Esophagus muscularis mucosa (tissue), 4 donors: ENCODE measurements at regions not wholly inside any gene's neighbourhood (a gene's known extent, or its start where the extent isn't known, plus 50 kb on each side); places are given as distances from the start of the nearest gene placed in this dataset.

ENCODE experiments used
- DNase-seq: peaks from one replicate; pipeline ENCODE4 v3.0.0-alpha.2; 2017; ENCODE audit errors: extremely low spot score
- H3K27ac ChIP-seq, 4 donors: fragments of 200-600 bp; sonication (generic); replicated peaks in 1 of 4; 1 replicate in 3 of 4; 2 replicates in 1 of 4; pipeline ENCODE4 v1.5.1; 2016 to 2019; ENCODE audit warnings: mild to moderate bottlenecking in 1 of 4
- H3K27me3 ChIP-seq, 4 donors: fragments of 200-600 bp; sonication (generic); one replicate each; pipeline versions ENCODE4 v1.5.1 to v1.6.0; 2016 to 2019
- H3K36me3 ChIP-seq, 4 donors: fragments of 200-600 bp; sonication (generic); one replicate each; pipeline ENCODE4 v1.5.1; 2016 to 2019
- H3K4me1 ChIP-seq, 4 donors: fragments of 200-600 bp; sonication (generic); one replicate each; pipeline ENCODE4 v1.5.1; 2016 to 2019
- H3K4me3 ChIP-seq, 4 donors: fragments of 200-600 bp; sonication (generic); 1 replicate in 2 of 4; 2 replicates in 2 of 4; pipeline ENCODE4 v1.5.1; 2016 to 2019; ENCODE audit warnings: mild to moderate bottlenecking in 4 of 4, moderate library complexity in 1 of 4
- H3K9me3 ChIP-seq, 4 donors: fragments of 200-600 bp; sonication (generic); 1 replicate in 3 of 4; 2 replicates in 1 of 4; pipeline ENCODE4 v1.5.1; 2016 to 2019
- CTCF ChIP-seq, 3 experiments: fragments of 200-600 bp in 2 of 3; fragments of 450-650 bp in 1 of 3; sonication (generic) in 2 of 3; IDR thresholded peaks; one replicate each; pipeline ENCODE4 v1.5.1; 2017 to 2019; ENCODE audit warnings: antibody characterized with exemption in 3 of 3, mild to moderate bottlenecking in 2 of 3, moderate library complexity in 1 of 3
- EP300 ChIP-seq: sonication (generic); formaldehyde crosslinking; IDR thresholded peaks from one replicate; pipeline ENCODE4 v1.6.1; 2017; ENCODE audit warnings: antibody characterized with exemption
- POLR2A ChIP-seq: fragments of 450-650 bp; IDR thresholded peaks from one replicate; pipeline ENCODE4 v1.6.1; 2017; ENCODE audit warnings: antibody characterized with exemption, moderate library complexity, mild to moderate bottlenecking, low read depth
- POLR2AphosphoS5 ChIP-seq, 2 donors: sonication (generic); formaldehyde crosslinking; IDR thresholded peaks; one replicate each; pipeline ENCODE4 v1.6.1; 2017; ENCODE audit warnings: antibody characterized with exemption in 2 of 2
- WGBS: methylation state at CpG from one replicate; pipeline ENCODE4 v1.1.5; 2018; 5-methylcytosine and 5-hydroxymethylcytosine counted together
- intact Hi-C: fragments of 100-400 bp; cut with DNase I; formaldehyde crosslinking; loops from one replicate; pipeline ENCODE4 v1.15.1; 2023

GRCh38 chr5:120014535-120014934 is 385.2 kb downstream of the FAM170A start:
- Histone ChIP-seq H3K4me1 (no peaks in the 10 kb centered on the region), H3K9me3 (no peaks in the 10 kb centered on the region), H3K36me3 (no peaks in the 10 kb centered on the region), H3K27ac (no peak overlapping the region), H3K4me3 (no peak overlapping the region), H3K27me3 (no peaks in the 10 kb centered on the region)
- DNase-seq: no peak
- intact Hi-C loops: no loop called here
- TF ChIP-seq POLR2AphosphoS5 (IDR thresholded peaks at IDR 0.05): no peak
- TF ChIP-seq CTCF (IDR thresholded peaks at IDR 0.05): no peak
- TF ChIP-seq POLR2A: no peak
- TF ChIP-seq EP300: no peak
- WGBS: 24% methylated on average over 3 of the region's 3 CpGs

DNA sequence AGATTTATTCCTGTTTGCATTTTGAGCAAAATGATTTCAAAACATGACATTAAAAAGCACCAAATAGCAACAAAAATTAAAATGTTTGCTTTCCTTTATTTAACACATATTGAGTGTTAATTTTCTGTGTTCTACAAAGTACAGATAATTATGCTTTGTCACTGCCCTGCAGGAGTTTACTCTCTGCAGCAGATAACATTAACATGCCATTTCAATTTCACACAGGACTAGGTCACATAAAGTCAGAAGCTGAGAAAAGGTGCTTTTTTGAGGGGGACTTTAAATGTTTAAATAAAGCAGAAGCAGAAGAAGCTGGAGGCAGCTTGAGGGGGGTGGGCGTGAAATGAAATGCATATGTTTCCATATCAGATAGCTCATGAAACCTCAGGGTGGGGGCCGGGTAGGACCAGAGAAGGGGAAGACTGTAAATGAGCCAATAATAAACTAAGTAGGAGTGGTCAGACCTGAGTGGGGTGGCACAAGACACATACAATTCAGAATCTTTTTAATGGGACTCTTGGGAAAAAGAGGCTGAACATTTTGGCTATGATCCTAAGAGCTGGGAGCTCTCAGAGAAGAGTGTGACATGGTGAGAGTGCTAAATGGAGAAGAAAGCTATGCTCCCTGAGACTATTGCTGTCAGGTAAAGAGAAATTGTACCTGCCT is 387.5 kb downstream of the FAM170A start:
- intact Hi-C loops: no loop called here
- WGBS: 71% methylated on average over 2 of the region's 2 CpGs
- no peaks in the 10 kb centered on the region for H3K4me1 ChIP-seq
- no peak overlapping the region for H3K27ac ChIP-seq
- no peak for TF ChIP-seq POLR2AphosphoS5 (IDR thresholded peaks at IDR 0.05)
- no peak for TF ChIP-seq POLR2A
- TF ChIP-seq CTCF (IDR thresholded peaks at IDR 0.05): no peak
- no peak for TF ChIP-seq EP300
- no peaks in the 10 kb centered on the region for H3K27me3 ChIP-seq
- no peaks in the 10 kb centered on the region for H3K9me3 ChIP-seq
- H3K36me3 ChIP-seq: no peaks in the 10 kb centered on the region
- H3K4me3 ChIP-seq: no peak overlapping the region
- DNase-seq: no peak

GRCh38 chr5:120017513-120017912 is 388.2 kb downstream of the FAM170A start:
- Histone ChIP-seq H3K9me3 (no peaks in the 10 kb centered on the region), H3K36me3 (no peaks in the 10 kb centered on the region), H3K27me3 (no peaks in the 10 kb centered on the region), H3K27ac (no peak overlapping the region), H3K4me3 (no peak overlapping the region), H3K4me1 (no peaks in the 10 kb centered on the region)
- intact Hi-C loops: no loop called here
- DNase-seq: no peak
- TF ChIP-seq CTCF (IDR thresholded peaks at IDR 0.05): no peak
- no peak for TF ChIP-seq POLR2A
- no peak for TF ChIP-seq POLR2AphosphoS5 (IDR thresholded peaks at IDR 0.05)
- no peak for TF ChIP-seq EP300

- DNase-seq: no peak
- TF ChIP-seq POLR2A: no peak
- TF ChIP-seq EP300: no peak
- no peak for TF ChIP-seq POLR2AphosphoS5 (IDR thresholded peaks at IDR 0.05)
- no peak for TF ChIP-seq CTCF (IDR thresholded peaks at IDR 0.05)
- H3K27ac ChIP-seq: no peak overlapping the region
- H3K36me3 ChIP-seq: no peaks in the 10 kb centered on the region
- no peaks in the 10 kb centered on the region for H3K4me1 ChIP-seq
- intact Hi-C loops: no loop called here
- no peaks in the 10 kb centered on the region for H3K27me3 ChIP-seq
- no peak overlapping the region for H3K4me3 ChIP-seq
- no peaks in the 10 kb centered on the region for H3K9me3 ChIP-seq
Measured at GRCh38 chr5:120035181-120035580, 405.8 kb downstream of the FAM170A start.
